Endothelial cell of umbilical vein (primary cell): ENCODE measurements at regions not wholly inside any gene's neighbourhood (a gene's known extent, or its start where the extent isn't known, plus 50 kb on each side); places are given as distances from the start of the nearest gene placed in this dataset.

Experiments used
- BruUV-seq: library from RNA; stranded (reverse); fragments of 400-500 nt; replicated peaks from 2 replicates; lab custom pipeline; 2021; lab: Mats Ljungman, UMichigan
- CTCF ChIA-PET: fragments of 300-600, 350-600 bp; sonication (Branson Sonifier 250); formaldehyde crosslinking; loops from one replicate; lab custom pipeline; 2021; ENCODE audit warnings: antibody characterized with exemption, inconsistent platforms; lab: Charles Lee
- POLR2A ChIA-PET: fragments of 300-600, 350-600 bp; sonication (Branson Sonifier 250); formaldehyde crosslinking; loops from one replicate; lab custom pipeline; 2021; ENCODE audit warnings: antibody characterized with exemption, inconsistent platforms; lab: Charles Lee
- DNase-seq: peaks from one replicate; pipeline ENCODE4 v3.0.0-alpha.2; 2011; ENCODE audit warnings: low read depth, low spot score
- FAIRE-seq: peaks from 2 replicates; lab custom pipeline; 2011; peaks lifted over from hg19 to GRCh38; lab: Jason Lieb, UNC
- H2AFZ ChIP-seq: 2 replicates; pipeline ENCODE4 v1.6.0; 2012; ENCODE audit warnings: low read depth, low read length, control low read depth, inconsistent platforms
- H3K27ac ChIP-seq: 2 replicates; pipeline ENCODE4 v1.5.1; 2011; ENCODE audit warnings: low read depth, mild to moderate bottlenecking, control low read depth, low read length, moderate library complexity; ENCODE audit not compliant: insufficient read depth
- H3K27me3 ChIP-seq, 2 experiments: 2 replicates each; pipeline versions ENCODE4 v1.6.0 to v1.6.1; 2011; ENCODE audit warnings: low read length in 2 of 2, mixed read lengths in 1 of 2; ENCODE audit not compliant: control insufficient read depth in 2 of 2, insufficient read depth in 2 of 2
- H3K36me3 ChIP-seq, 2 experiments: 2 replicates in 1 of 2; 3 replicates in 1 of 2; pipeline ENCODE4 v1.5.1; 2011; ENCODE audit warnings: low read length in 2 of 2, mild to moderate bottlenecking in 1 of 2, moderate library complexity in 1 of 2; ENCODE audit not compliant: control insufficient read depth in 2 of 2, insufficient read depth in 2 of 2; ENCODE audit errors: extremely low read depth in 1 of 2
- H3K4me1 ChIP-seq: 3 replicates; pipeline ENCODE4 v1.5.1; 2011; ENCODE audit warnings: mild to moderate bottlenecking, low read length; ENCODE audit not compliant: control insufficient read depth, insufficient read depth; ENCODE audit errors: extremely low read depth
- H3K4me2 ChIP-seq: 2 replicates; pipeline ENCODE4 v1.6.1; 2011; ENCODE audit warnings: low read length, control low read depth, mixed read lengths; ENCODE audit not compliant: insufficient read depth
- H3K4me3 ChIP-seq, 3 experiments: fragments of 200-600 bp in 1 of 3; sonication (generic), shearing (Covaris generic) in 1 of 3; replicated peaks in 1 of 3; 2 replicates each; pipeline ENCODE4 v1.5.1; 2011 to 2016; ENCODE audit warnings: control low read depth in 3 of 3, low read length in 3 of 3, mild to moderate bottlenecking in 2 of 3, inconsistent platforms in 1 of 3, low read depth in 1 of 3, moderate library complexity in 1 of 3; ENCODE audit not compliant: insufficient read depth in 1 of 3
- H3K79me2 ChIP-seq: 2 replicates; pipeline ENCODE4 v1.6.0; 2012; ENCODE audit warnings: low read length, inconsistent platforms; ENCODE audit not compliant: control insufficient read depth, insufficient read depth
- H3K9ac ChIP-seq: replicated peaks from 2 replicates; pipeline ENCODE3; 2011; ENCODE audit warnings: low read length, control low read depth; ENCODE audit not compliant: insufficient read depth; ENCODE audit errors: extremely low read depth
- H3K9me1 ChIP-seq: replicated peaks from 3 replicates; pipeline ENCODE4 v1.6.0; 2011; ENCODE audit warnings: mild to moderate bottlenecking, low read length; ENCODE audit not compliant: control insufficient read depth, insufficient read depth; ENCODE audit errors: extremely low read depth
- H3K9me3 ChIP-seq: replicated peaks from 2 replicates; pipeline ENCODE4 v1.5.1; 2012; ENCODE audit warnings: low read length, inconsistent platforms; ENCODE audit not compliant: control insufficient read depth, insufficient read depth
- H4K20me1 ChIP-seq: replicated peaks from 2 replicates; pipeline ENCODE3; 2011; ENCODE audit warnings: mild to moderate bottlenecking, low read length; ENCODE audit not compliant: control insufficient read depth, insufficient read depth; ENCODE audit errors: extremely low read depth
- EZH2 ChIP-seq: IDR thresholded peaks from 2 replicates; pipeline ENCODE4 v1.6.1; 2012; ENCODE audit warnings: borderline replicate concordance, low read depth, mild to moderate bottlenecking, moderate library complexity, low read length, inconsistent platforms; ENCODE audit not compliant: severe bottlenecking
- FOS ChIP-seq: IDR thresholded peaks from 2 replicates; pipeline ENCODE4 v1.6.1; 2011; ENCODE audit warnings: mild to moderate bottlenecking, low read length, moderate library complexity, borderline replicate concordance; ENCODE audit not compliant: insufficient read depth
- GATA2 ChIP-seq: IDR thresholded peaks from 2 replicates; pipeline ENCODE4 v1.7.0; 2011; ENCODE audit warnings: low read depth, mild to moderate bottlenecking, moderate library complexity, mixed read lengths, low read length; ENCODE audit not compliant: insufficient read length, insufficient read depth
- JUN ChIP-seq: IDR thresholded peaks from 2 replicates; pipeline ENCODE4 v1.6.1; 2011; ENCODE audit warnings: borderline replicate concordance, low read depth; ENCODE audit not compliant: insufficient read length, insufficient read depth
- MYC ChIP-seq: IDR thresholded peaks from one replicate; pipeline ENCODE4 v1.6.1; 2011; ENCODE audit warnings: mild to moderate bottlenecking, low read depth, low read length
- POLR2A ChIP-seq: IDR thresholded peaks from 2 replicates; pipeline ENCODE4 v1.6.1; 2012; ENCODE audit warnings: low read depth, mild to moderate bottlenecking, control low read depth, low read length
- POLR2AphosphoS5 ChIP-seq: IDR thresholded peaks from 2 replicates; pipeline ENCODE4 v1.6.1; 2012; ENCODE audit warnings: low read depth, mild to moderate bottlenecking, control low read depth, low read length, moderate library complexity; ENCODE audit not compliant: insufficient read depth
- dilution Hi-C: fragments of 300-500 bp; cut with MboI; formaldehyde crosslinking; loops from one replicate; pipeline ENCODE4 v1.15.0; 2019; ENCODE audit warnings: low sequenced_read_pairs; ENCODE audit not compliant: extremely low pct_ligation_motif_present
- intact Hi-C: fragments of 100-400 bp; cut with micrococcal nuclease; formaldehyde crosslinking; loops from one replicate; pipeline ENCODE4 v1.10.0; 2022
- TF ChIP-seq, protein P1 (sequence below), 2 donors: IDR thresholded peaks; 1 replicate in 1 of 2; 2 replicates in 1 of 2; pipeline ENCODE4 v1.5.1; 2011; ENCODE audit warnings: low read length in 2 of 2, mild to moderate bottlenecking in 2 of 2, moderate library complexity in 2 of 2, control low read depth in 1 of 2, inconsistent platforms in 1 of 2, low read depth in 1 of 2; ENCODE audit not compliant: insufficient read depth in 1 of 2; ENCODE audit errors: extremely low read depth in 1 of 2
- TF ChIP-seq, protein P2 (sequence below): IDR thresholded peaks from 2 replicates; pipeline ENCODE4 v1.6.1; 2011; ENCODE audit not compliant: insufficient read depth, insufficient read length

DNA sequence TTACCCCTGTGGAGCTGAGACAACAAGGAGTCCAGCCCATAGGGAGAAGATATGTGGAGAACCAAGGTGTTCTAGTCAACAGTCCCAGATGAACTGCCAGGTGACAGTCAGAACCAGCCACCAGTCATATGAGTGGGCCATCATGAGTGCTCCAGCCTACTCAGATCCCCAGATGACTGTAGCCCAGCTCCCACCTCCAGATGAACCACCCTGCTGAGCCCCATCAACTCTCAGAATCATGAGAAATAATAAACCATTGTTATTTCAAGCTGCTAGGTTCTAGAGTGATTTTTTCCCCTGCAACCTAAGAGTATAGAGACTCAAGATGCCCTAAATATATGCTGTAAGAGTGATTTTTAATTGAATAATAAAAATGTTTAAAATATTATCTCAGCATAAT is 444.2 kb downstream of the GPATCH2 start:
- DNase-seq (no peak), FAIRE-seq (no peak)
- Histone ChIP-seq H3K4me3 (no peak overlapping the region), H3K27me3 (no peaks in the 10 kb centered on the region), H3K4me2 (no peak overlapping the region), H3K4me1 (no peaks in the 10 kb centered on the region), H3K9me1 (no peaks in the 10 kb centered on the region), H3K27ac (no peak overlapping the region), H4K20me1 (no peaks in the 10 kb centered on the region), H3K36me3 (no peaks in the 10 kb centered on the region), H3K9me3 (peaks cover 2% of the 10 kb centered on the region), H3K9ac (no peak overlapping the region), H3K79me2 (no peaks in the 10 kb centered on the region), H2AFZ (no peak overlapping the region)
- intact Hi-C loops = no loop called here
- no TSS peak for BruUV-seq
- ChIA-PET CTCF (no interaction called here), POLR2A (no interaction called here)
- no peak for TF ChIP-seq POLR2A
- TF ChIP-seq EZH2 = no peak
- TF ChIP-seq, protein P1, sequence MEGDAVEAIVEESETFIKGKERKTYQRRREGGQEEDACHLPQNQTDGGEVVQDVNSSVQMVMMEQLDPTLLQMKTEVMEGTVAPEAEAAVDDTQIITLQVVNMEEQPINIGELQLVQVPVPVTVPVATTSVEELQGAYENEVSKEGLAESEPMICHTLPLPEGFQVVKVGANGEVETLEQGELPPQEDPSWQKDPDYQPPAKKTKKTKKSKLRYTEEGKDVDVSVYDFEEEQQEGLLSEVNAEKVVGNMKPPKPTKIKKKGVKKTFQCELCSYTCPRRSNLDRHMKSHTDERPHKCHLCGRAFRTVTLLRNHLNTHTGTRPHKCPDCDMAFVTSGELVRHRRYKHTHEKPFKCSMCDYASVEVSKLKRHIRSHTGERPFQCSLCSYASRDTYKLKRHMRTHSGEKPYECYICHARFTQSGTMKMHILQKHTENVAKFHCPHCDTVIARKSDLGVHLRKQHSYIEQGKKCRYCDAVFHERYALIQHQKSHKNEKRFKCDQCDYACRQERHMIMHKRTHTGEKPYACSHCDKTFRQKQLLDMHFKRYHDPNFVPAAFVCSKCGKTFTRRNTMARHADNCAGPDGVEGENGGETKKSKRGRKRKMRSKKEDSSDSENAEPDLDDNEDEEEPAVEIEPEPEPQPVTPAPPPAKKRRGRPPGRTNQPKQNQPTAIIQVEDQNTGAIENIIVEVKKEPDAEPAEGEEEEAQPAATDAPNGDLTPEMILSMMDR (IDR thresholded peaks at IDR 0.05; ENCODE audit: extremely low read depth in 1 of 2, insufficient read depth in 1 of 2, low read depth in 1 of 2, low read length in 2 of 2) = no peak
- dilution Hi-C loops = no loop called here

DNA sequence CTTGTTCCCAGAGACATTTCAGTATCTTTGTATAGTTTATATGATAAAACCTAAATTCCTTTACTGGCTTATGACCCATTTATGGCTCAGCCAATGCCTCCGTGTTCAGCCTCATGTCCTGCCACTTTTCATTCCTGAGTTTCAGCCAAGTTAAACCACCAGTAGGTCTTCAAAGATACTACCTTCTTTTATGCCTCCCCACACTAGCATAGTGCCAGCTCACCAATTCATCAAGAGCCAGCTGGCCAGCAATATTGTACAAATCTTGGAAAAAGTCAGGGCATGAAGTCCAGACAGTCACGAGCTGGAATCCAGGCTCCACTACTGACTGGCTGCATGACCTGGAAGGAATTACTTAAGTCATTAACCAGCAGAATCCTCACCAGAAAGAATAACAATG is 446.0 kb downstream of the GPATCH2 start:
- H2AFZ ChIP-seq = no peak overlapping the region
- POLR2A ChIA-PET = no interaction called here
- no peaks in the 10 kb centered on the region for H3K9me1 ChIP-seq
- intact Hi-C loops (no loop called here), dilution Hi-C loops (no loop called here)
- H3K27ac ChIP-seq = no peak overlapping the region
- H3K9me3 ChIP-seq = peaks cover 3% of the 10 kb centered on the region
- no peaks in the 10 kb centered on the region for H3K27me3 ChIP-seq
- H3K79me2 ChIP-seq = no peaks in the 10 kb centered on the region
- H3K4me3 ChIP-seq = no peak overlapping the region
- H3K36me3 ChIP-seq = no peaks in the 10 kb centered on the region
- no peaks in the 10 kb centered on the region for H3K4me1 ChIP-seq
- CTCF ChIA-PET = no interaction called here
- DNase-seq = no peak
- H3K4me2 ChIP-seq = no peak overlapping the region
- H3K9ac ChIP-seq = no peak overlapping the region
- BruUV-seq = no TSS peak
- FAIRE-seq = no peak
- H4K20me1 ChIP-seq = no peaks in the 10 kb centered on the region
- TF ChIP-seq POLR2A = no peak
- no peak for TF ChIP-seq GATA2
- TF ChIP-seq FOS = no peak
- TF ChIP-seq, protein P1 (IDR thresholded peaks at IDR 0.05; ENCODE audit: extremely low read depth in 1 of 2, insufficient read depth in 1 of 2, low read depth in 1 of 2, low read length in 2 of 2) = no peak
- TF ChIP-seq POLR2AphosphoS5 = no peak
- TF ChIP-seq, protein P2, sequence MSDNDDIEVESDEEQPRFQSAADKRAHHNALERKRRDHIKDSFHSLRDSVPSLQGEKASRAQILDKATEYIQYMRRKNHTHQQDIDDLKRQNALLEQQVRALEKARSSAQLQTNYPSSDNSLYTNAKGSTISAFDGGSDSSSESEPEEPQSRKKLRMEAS = no peak
- no peak for TF ChIP-seq MYC
- no peak for TF ChIP-seq JUN
- no peak for TF ChIP-seq EZH2
